ENCODE measurements at regions not wholly inside any gene's neighbourhood (a gene's known extent, or its start where the extent isn't known, plus 50 kb on each side); places are given as distances from the start of the nearest gene placed in this dataset.
A peak's percentile ranks its signal among the peaks of the same experiment; 100 is the strongest.

- no peak overlapping the region for H2BK15ac ChIP-seq (ENCODE audit: low read depth, poor library complexity, severe bottlenecking)
- H3K36me3 ChIP-seq (ENCODE audit: control insufficient read depth in 1 of 2, insufficient read depth in 2 of 2, low read depth in 1 of 2, low read length in 2 of 2), result no peaks in the 10 kb centered on the region
- H3K9ac ChIP-seq (ENCODE audit: low read length), result no peak overlapping the region
- H3K14ac ChIP-seq (ENCODE audit: low read length in 2 of 2), result no peak overlapping the region
- H3K4ac ChIP-seq (ENCODE audit: low read depth in 1 of 2, low read length in 2 of 2), result no peak overlapping the region
- H3K4me3 ChIP-seq (ENCODE audit: insufficient read depth in 1 of 2, low read depth in 1 of 2, low read length in 2 of 2), result no peak overlapping the region
- H2AFZ ChIP-seq (ENCODE audit: low read depth, low read length), result no peak overlapping the region
- no peak overlapping the region for H3K23ac ChIP-seq (ENCODE audit: low read length in 2 of 2)
- no peak overlapping the region for H3K27ac ChIP-seq (ENCODE audit: low read length, poor library complexity, severe bottlenecking)
- no peaks in the 10 kb centered on the region for H3K27me3 ChIP-seq (ENCODE audit: control insufficient read depth in 1 of 2, insufficient read depth in 1 of 2, low read length in 2 of 2)
- no peak overlapping the region for H2BK5ac ChIP-seq (ENCODE audit: low read depth, low read length, poor library complexity, severe bottlenecking)
- H3K18ac ChIP-seq (ENCODE audit: low read depth in 1 of 2, low read length in 2 of 2), result no peak overlapping the region
- no peaks in the 10 kb centered on the region for H3K9me3 ChIP-seq (ENCODE audit: control insufficient read depth, low read length)
- H4K8ac ChIP-seq (ENCODE audit: low read length), result no peak overlapping the region
- no peak overlapping the region for H2AK5ac ChIP-seq (ENCODE audit: low read length, severe bottlenecking)
- 94% methylated on average over 2 of the region's 2 CpGs for WGBS
- H2BK12ac ChIP-seq (ENCODE audit: low read length in 2 of 2), result no peak overlapping the region
- DNase-seq, result no peak
- no peak overlapping the region for H3K4me2 ChIP-seq (ENCODE audit: low read length, poor library complexity, severe bottlenecking)
- H3K79me1 ChIP-seq (replicated peaks; ENCODE audit: low read length, poor library complexity, severe bottlenecking), result no peaks in the 10 kb centered on the region
- H2BK120ac ChIP-seq (ENCODE audit: low read depth, low read length), result no peak overlapping the region
- no peak overlapping the region for H4K91ac ChIP-seq (ENCODE audit: low read length)
- H3K4me1 ChIP-seq (ENCODE audit: control insufficient read depth, insufficient read depth, low read depth, low read length), result no peaks in the 10 kb centered on the region
These were observed 130.2 kb downstream of the MAT2B start for GRCh38 chr5:163635631-163636030.

DNA sequence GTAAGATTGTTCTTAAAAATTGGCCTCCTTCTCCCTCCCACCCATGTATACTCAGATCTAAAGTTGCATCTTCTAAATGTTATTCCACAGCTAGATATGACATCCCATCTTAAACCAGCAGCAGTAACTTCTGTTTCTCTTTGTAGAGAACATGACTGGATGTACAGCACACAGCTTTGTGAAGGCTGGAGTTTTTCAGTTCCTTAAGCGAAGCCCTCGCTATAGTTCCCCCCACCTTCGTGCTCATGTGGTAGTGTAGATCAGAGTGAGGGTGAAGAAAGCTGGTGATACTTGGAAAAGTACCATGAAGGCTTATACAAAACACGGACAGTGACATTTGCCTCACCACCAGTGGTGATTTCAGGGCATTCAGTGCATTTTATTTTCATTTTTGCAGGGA is 137.5 kb downstream of the MAT2B start:
- no peak overlapping the region for H2BK120ac ChIP-seq (ENCODE audit: low read depth, low read length)
- no peaks in the 10 kb centered on the region for H3K4me1 ChIP-seq (ENCODE audit: control insufficient read depth, insufficient read depth, low read depth, low read length)
- no peak overlapping the region for H3K18ac ChIP-seq (ENCODE audit: low read depth in 1 of 2, low read length in 2 of 2)
- no peak overlapping the region for H2BK12ac ChIP-seq (ENCODE audit: low read length in 2 of 2)
- no peak overlapping the region for H3K23ac ChIP-seq (ENCODE audit: low read length in 2 of 2)
- H2AFZ ChIP-seq (ENCODE audit: low read depth, low read length), result no peak overlapping the region
- no peak overlapping the region for H3K27ac ChIP-seq (ENCODE audit: low read length, poor library complexity, severe bottlenecking)
- no peak overlapping the region for H3K4me2 ChIP-seq (ENCODE audit: low read length, poor library complexity, severe bottlenecking)
- no peaks in the 10 kb centered on the region for H3K9me3 ChIP-seq (ENCODE audit: control insufficient read depth, low read length)
- no peaks in the 10 kb centered on the region for H3K27me3 ChIP-seq (ENCODE audit: control insufficient read depth in 1 of 2, insufficient read depth in 1 of 2, low read length in 2 of 2)
- H3K9ac ChIP-seq (ENCODE audit: low read length), result no peak overlapping the region
- H3K79me1 ChIP-seq (replicated peaks; ENCODE audit: low read length, poor library complexity, severe bottlenecking), result no peaks in the 10 kb centered on the region
- no peak for DNase-seq
- WGBS, result 69% methylated on average over 4 of the region's 4 CpGs
- H3K14ac ChIP-seq (ENCODE audit: low read length in 2 of 2), result no peak overlapping the region
- H4K8ac ChIP-seq (ENCODE audit: low read length), result no peak overlapping the region
- no peak overlapping the region for H4K91ac ChIP-seq (ENCODE audit: low read length)
- no peaks in the 10 kb centered on the region for H3K36me3 ChIP-seq (ENCODE audit: control insufficient read depth in 1 of 2, insufficient read depth in 2 of 2, low read depth in 1 of 2, low read length in 2 of 2)
- H2BK15ac ChIP-seq (ENCODE audit: low read depth, poor library complexity, severe bottlenecking), result no peak overlapping the region
- H2AK5ac ChIP-seq (ENCODE audit: low read length, severe bottlenecking), result no peak overlapping the region
- no peak overlapping the region for H3K4me3 ChIP-seq (ENCODE audit: insufficient read depth in 1 of 2, low read depth in 1 of 2, low read length in 2 of 2)
- no peak overlapping the region for H3K4ac ChIP-seq (ENCODE audit: low read depth in 1 of 2, low read length in 2 of 2)
- no peak overlapping the region for H2BK5ac ChIP-seq (ENCODE audit: low read depth, low read length, poor library complexity, severe bottlenecking)

DNA sequence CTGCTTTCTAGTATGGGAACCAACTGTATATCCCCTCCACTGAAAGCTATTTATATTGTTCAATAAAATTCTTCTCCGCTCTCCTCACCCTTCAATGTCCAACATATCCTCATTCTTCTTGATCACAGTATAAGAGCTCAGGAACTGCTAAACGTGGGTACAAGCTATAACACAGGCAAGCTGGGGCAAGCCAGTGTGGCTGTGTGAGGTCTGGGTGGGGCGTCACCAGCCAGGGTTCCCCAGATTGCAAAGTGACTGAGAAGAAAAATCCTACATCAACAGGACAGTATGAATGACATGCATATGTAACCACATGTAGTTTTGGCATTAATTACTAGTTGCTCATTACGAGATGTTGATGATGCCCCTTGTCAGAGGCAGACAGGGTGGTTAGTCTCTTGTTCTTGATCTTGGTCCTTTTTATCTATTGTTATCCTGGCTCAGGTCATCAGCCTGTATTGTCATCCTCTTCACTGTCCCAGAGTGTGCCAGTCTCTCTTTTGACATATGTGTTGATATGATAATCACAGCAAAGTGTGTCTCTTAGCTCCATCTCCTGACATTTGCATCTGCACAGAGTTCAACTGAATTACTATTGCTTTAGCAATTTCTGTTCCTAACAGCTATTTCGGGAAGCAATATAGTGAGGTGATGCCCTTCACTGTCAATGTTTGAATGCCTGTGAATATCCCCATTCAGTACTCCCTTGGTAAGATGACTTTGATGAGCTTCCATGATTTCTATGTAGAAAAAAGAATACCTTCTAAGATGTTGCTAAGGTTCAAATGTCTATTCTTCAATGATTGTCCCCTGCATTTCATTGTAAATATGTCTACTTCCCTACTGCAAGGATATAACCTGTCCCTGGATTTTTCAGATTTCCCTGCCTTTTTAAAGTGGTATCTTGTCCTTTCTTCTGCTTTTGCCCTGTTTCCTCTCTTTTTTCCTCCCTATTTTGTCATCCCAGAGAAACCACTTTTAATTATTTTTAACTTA is 140.3 kb downstream of the MAT2B start:
- H3K14ac ChIP-seq (ENCODE audit: low read length in 2 of 2), result peak overlapping the region in 1 of 2 experiments; percentile 26
- H3K18ac ChIP-seq (ENCODE audit: low read depth in 1 of 2, low read length in 2 of 2), result no peak overlapping the region
- no peak overlapping the region for H2BK15ac ChIP-seq (ENCODE audit: low read depth, poor library complexity, severe bottlenecking)
- no peak overlapping the region for H3K23ac ChIP-seq (ENCODE audit: low read length in 2 of 2)
- DNase-seq, result no peak
- no peaks in the 10 kb centered on the region for H3K9me3 ChIP-seq (ENCODE audit: control insufficient read depth, low read length)
- H3K4me1 ChIP-seq (ENCODE audit: control insufficient read depth, insufficient read depth, low read depth, low read length), result peaks cover 2% of the 10 kb centered on the region
- H3K4me3 ChIP-seq (ENCODE audit: insufficient read depth in 1 of 2, low read depth in 1 of 2, low read length in 2 of 2), result no peak overlapping the region
- no peaks in the 10 kb centered on the region for H3K79me1 ChIP-seq (replicated peaks; ENCODE audit: low read length, poor library complexity, severe bottlenecking)
- H2BK5ac ChIP-seq (ENCODE audit: low read depth, low read length, poor library complexity, severe bottlenecking), result no peak overlapping the region
- H4K8ac ChIP-seq (ENCODE audit: low read length), result no peak overlapping the region
- H4K91ac ChIP-seq (ENCODE audit: low read length), result no peak overlapping the region
- H2AFZ ChIP-seq (ENCODE audit: low read depth, low read length), result no peak overlapping the region
- no peak overlapping the region for H3K4ac ChIP-seq (ENCODE audit: low read depth in 1 of 2, low read length in 2 of 2)
- no peak overlapping the region for H2AK5ac ChIP-seq (ENCODE audit: low read length, severe bottlenecking)
- H3K27me3 ChIP-seq (ENCODE audit: control insufficient read depth in 1 of 2, insufficient read depth in 1 of 2, low read length in 2 of 2), result no peaks in the 10 kb centered on the region
- H3K9ac ChIP-seq (ENCODE audit: low read length), result no peak overlapping the region
- H3K4me2 ChIP-seq (ENCODE audit: low read length, poor library complexity, severe bottlenecking), result no peak overlapping the region
- 95% methylated on average over 3 of the region's 5 CpGs for WGBS
- H3K27ac ChIP-seq (ENCODE audit: low read length, poor library complexity, severe bottlenecking), result no peak overlapping the region
- no peak overlapping the region for H2BK120ac ChIP-seq (ENCODE audit: low read depth, low read length)
- H2BK12ac ChIP-seq (ENCODE audit: low read length in 2 of 2), result no peak overlapping the region
- no peaks in the 10 kb centered on the region for H3K36me3 ChIP-seq (ENCODE audit: control insufficient read depth in 1 of 2, insufficient read depth in 2 of 2, low read depth in 1 of 2, low read length in 2 of 2)

- no peak overlapping the region for H2BK5ac ChIP-seq (ENCODE audit: low read depth, low read length, poor library complexity, severe bottlenecking)
- H2AFZ ChIP-seq (ENCODE audit: low read depth, low read length), result no peak overlapping the region
- no peak overlapping the region for H3K4me3 ChIP-seq (ENCODE audit: insufficient read depth in 1 of 2, low read depth in 1 of 2, low read length in 2 of 2)
- H3K23ac ChIP-seq (ENCODE audit: low read length in 2 of 2), result no peak overlapping the region
- peaks cover 6% of the 10 kb centered on the region for H3K9me3 ChIP-seq (ENCODE audit: control insufficient read depth, low read length)
- no peak overlapping the region for H3K14ac ChIP-seq (ENCODE audit: low read length in 2 of 2)
- H3K9ac ChIP-seq (ENCODE audit: low read length), result no peak overlapping the region
- H2BK120ac ChIP-seq (ENCODE audit: low read depth, low read length), result no peak overlapping the region
- H3K27me3 ChIP-seq (ENCODE audit: control insufficient read depth in 1 of 2, insufficient read depth in 1 of 2, low read length in 2 of 2), result no peaks in the 10 kb centered on the region
- no peak overlapping the region for H3K4me2 ChIP-seq (ENCODE audit: low read length, poor library complexity, severe bottlenecking)
- no peak overlapping the region for H3K4ac ChIP-seq (ENCODE audit: low read depth in 1 of 2, low read length in 2 of 2)
- no peak overlapping the region for H4K8ac ChIP-seq (ENCODE audit: low read length)
- no peaks in the 10 kb centered on the region for H3K79me1 ChIP-seq (replicated peaks; ENCODE audit: low read length, poor library complexity, severe bottlenecking)
- H4K91ac ChIP-seq (ENCODE audit: low read length), result no peak overlapping the region
- H3K4me1 ChIP-seq (ENCODE audit: control insufficient read depth, insufficient read depth, low read depth, low read length), result peaks cover 2% of the 10 kb centered on the region
- no peaks in the 10 kb centered on the region for H3K36me3 ChIP-seq (ENCODE audit: control insufficient read depth in 1 of 2, insufficient read depth in 2 of 2, low read depth in 1 of 2, low read length in 2 of 2)
- H3K18ac ChIP-seq (ENCODE audit: low read depth in 1 of 2, low read length in 2 of 2), result no peak overlapping the region
- DNase-seq, result peak; percentile 80
- 44% methylated on average over 2 of the region's 2 CpGs for WGBS
- H2BK15ac ChIP-seq (ENCODE audit: low read depth, poor library complexity, severe bottlenecking), result no peak overlapping the region
- no peak overlapping the region for H2BK12ac ChIP-seq (ENCODE audit: low read length in 2 of 2)
- no peak overlapping the region for H2AK5ac ChIP-seq (ENCODE audit: low read length, severe bottlenecking)
- no peak overlapping the region for H3K27ac ChIP-seq (ENCODE audit: low read length, poor library complexity, severe bottlenecking)
These were observed 144.1 kb downstream of the MAT2B start for GRCh38 chr5:163649514-163649913.
